Bone marrow (tissue), 2 donors: ENCODE measurements at regions not wholly inside any gene's neighbourhood (a gene's known extent, or its start where the extent isn't known, plus 50 kb on each side); places are given as distances from the start of the nearest gene placed in this dataset.

Experiments
- DNase-seq, 2 donors: peaks; one replicate each; lab custom pipeline; 2025; lab: John Stamatoyannopoulos, UW

DNA sequence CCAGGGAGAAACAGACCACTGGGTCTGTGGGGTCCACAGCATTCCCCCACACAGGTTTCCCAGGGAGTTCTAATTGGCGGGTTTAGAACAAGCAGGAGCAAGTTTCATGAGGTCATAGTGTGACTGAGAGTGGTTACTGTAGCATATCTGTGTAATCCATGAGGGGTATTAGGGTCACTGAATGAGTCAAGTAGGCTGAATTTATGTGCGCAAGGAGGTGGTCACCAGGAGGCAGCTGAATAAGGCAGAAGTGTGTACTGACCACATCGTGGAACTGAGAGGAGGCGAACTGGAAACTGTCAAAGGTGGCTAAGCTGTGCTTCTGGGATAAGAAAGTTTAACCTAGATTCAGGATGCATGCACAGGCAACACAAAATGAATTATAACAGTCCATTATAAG, 876.0 kb downstream of the METTL15 start:
- no peak for DNase-seq

DNA sequence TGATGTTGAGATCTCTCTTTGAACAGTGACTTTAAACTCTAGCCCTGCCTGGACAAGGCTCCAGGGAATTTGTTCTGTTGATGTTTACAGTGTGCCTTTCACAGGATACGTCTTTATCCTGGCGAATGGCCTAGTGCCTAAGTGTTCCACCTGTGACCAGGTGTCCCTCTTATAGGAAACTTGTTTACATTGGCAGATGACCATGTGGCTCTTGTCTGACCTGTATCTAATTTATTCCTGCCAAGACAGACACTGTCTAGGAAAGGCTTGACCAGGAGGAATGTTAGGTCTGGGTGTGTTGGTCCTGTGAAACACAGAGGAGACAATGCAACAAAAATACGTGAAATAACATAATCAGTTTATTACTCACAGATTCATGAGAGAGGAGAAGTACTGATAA, 875.6 kb downstream of the METTL15 start:
- DNase-seq, result no peak

DNA sequence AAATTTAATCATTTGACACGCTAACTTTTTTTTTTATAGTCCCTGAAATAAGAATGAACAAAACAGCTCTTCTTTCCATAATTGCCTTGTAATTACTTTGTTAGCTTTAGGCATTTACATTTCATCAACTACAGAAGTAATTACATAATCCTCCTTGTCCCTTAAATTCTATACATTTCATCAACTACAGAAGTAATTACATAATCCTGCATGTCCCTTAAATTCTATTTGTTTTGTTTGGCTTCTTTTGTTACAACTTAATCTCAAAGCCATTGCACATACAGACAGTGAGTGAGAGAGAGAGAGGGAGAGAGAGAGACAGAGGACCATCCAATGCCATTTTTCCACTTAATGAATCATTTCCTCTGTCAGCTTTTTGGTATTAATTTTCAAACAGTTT, 873.2 kb downstream of the METTL15 start:
- DNase-seq, result no peak

DNA sequence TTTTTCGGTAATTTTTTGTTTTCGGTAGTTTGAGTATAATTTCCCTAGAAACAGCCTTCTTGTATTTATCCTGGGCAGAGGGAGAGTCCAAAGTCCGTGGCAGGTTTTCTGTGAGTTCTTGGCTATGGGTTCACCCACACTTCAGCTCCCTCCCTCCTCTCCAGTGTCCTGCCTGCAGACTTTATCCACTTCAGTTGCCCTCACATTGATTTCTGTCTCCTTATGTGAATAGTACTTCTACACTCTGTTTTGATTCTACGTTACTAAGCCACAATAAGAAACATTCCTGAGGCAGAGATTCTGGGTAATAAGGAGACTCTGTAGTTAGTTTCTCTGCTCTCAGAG, 868.6 kb downstream of the METTL15 start:
- no peak for DNase-seq

DNA sequence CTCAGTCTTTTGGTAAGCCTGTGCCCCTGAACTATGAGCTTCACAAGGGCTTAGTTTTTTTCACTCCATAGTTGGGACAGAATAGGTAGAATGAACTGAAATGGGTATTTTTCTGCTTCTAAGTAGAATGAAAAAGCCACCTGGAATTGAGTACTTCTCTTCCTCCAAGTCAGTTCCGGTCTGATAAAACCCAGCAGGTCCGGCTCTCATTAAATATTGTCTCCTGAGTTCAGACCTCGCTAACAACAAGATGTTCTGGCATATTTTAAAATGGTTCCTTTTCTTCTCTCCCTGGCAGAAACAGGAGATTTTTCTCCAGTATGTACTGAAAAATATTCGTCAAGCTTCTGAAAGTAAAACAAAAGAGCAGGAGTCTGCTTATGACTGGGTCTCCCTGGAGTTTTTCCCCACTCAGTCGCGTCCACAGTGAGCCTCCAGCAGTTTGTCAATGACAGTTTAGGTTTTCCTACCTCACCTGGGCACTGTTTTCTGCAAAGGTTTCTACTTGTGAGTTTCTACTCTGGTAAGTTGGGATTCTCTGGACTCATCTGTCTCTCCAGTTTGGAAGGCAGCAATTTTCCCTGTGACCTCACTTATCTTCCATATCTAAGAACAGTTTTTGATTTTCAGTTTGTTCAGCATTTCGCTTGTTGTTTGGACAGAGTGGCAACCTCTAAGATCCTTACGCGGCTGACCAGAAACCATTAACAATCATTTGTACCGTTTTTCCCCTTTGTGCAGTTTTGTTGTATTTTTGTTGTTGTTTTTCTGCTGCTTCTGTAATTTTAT, 868.0 kb downstream of the METTL15 start:
- no peak for DNase-seq

DNA sequence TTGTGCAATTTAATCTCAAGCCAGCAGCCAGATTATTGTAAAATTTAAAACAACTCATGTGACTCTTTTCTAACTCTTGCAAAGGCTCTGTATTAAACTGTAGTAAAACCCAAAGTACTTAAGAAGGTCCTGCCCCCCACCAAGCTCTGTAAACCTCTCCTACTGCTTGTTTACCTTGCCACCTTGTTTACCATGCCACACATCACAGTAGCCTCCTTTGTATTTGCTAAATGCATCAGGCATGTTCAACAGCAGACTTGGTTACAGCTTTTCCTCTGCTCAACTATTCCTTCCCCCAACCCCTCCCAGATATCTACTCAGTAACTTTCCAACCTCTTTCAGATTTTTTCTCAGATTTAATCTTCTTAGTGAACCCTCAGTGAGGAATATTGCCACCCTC, 861.6 kb downstream of the METTL15 start:
- DNase-seq, result no peak

DNA sequence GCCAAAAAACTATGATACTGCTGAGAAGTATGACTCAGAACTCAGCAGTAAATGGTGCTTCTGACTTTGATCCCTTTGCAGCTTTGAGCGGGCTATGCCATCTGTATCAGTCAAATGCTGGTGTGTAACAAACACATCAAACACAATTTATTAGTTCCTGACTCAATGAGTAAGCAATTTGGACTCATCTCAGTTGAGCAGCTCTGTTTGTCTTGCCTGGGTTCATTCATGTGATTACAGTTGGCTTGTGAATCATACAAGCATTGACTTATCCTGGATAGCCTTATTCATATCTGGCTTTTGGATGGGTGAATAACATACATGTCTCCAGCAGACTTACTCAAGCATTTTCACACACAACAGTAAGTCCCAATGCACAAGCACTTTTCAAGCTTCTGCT, 858.8 kb downstream of the METTL15 start:
- no peak for DNase-seq

DNA sequence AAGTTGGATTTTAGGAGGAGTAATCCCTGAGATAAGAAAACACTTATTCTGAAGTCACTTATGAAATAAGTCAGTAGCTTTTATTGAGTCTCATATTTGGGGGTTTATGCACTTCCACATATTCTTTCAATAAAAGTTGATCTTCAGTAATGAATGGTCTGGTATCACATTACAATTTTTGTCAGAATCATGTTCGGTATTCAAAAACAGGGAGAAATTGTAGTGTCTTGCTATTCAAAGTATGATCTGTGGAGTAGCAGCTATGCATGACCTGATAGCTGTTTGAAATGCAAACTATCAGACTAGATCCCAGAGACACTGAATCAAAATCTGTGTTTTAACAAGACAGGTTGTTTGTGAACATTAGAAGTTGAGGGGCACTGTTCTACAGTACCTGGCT, 857.6 kb downstream of the METTL15 start:
- no peak for DNase-seq

DNA sequence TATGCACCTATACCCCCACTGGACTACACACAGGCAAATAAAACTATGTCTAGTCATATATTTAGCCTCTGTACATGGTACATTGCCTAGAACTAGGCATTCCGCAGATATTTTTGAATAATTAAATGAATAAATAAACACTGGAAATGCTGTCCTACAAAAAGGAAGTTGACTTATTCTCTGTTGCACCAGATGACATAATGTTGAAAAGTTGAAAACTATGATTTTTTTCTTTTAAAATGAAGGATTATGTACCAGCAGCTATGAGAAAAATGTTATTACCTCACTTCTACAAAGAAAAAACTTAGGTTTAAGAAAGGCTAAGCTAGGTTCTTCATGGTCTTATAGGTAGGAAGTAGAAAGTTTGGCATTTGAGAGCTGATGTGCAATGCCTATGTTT, 856.6 kb downstream of the METTL15 start:
- no peak for DNase-seq

DNA sequence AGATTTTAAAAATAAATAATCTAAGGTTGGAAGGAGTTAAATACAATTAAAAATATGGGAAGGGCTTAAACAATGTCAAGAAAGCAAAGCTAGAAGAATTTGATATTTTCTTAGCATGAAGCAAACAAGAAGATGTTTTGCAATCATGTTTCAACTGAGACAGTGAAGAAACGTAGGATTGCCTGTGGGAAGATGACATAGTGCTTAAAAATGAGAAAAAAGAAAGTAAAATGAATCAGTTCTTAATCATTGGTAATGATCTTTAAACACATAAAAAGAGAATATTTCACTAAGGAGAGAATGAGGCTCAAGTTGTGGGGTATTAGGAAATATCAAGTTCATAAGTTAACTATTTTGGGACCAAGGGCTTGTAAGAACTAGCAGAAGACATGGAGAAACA, 855.0 kb downstream of the METTL15 start:
- DNase-seq, result no peak

DNA sequence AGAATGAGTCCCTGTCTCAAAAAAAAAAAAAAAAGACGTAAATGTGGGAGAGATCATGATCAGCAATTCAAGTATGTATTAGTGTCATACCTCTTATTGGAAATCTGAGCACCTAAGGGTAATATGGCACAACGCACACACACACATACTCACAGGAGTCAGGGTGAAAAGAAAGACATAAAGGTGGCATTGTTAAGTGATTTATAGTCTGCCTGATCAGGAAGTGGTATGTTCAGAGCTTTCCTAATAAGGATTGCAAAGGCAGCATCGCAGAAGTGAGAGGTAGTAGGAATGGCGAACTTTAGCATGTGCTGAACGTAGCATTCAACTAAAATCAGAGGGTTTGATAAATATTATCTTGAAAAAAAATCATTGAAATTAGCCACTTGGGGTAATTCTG, 854.3 kb downstream of the METTL15 start:
- no peak for DNase-seq

DNA sequence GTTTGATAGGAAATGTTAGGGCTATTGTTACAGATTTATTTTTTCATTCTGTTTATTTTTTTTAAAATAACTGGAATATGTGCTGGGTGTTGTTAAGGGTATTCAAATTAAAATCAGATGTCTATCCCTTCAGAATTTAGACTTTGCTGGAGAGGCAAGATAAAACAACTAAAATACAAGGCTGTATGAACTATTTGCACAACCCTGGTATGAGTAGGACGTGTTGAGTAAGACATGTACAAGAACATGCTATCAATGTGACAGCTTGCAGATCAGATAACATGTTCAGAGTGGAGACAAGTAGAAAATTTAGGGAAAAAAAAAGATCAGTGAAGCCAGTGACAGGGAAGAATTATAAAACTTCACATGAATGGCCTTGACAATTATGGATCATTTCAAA, 853.5 kb downstream of the METTL15 start:
- no peak for DNase-seq

DNA sequence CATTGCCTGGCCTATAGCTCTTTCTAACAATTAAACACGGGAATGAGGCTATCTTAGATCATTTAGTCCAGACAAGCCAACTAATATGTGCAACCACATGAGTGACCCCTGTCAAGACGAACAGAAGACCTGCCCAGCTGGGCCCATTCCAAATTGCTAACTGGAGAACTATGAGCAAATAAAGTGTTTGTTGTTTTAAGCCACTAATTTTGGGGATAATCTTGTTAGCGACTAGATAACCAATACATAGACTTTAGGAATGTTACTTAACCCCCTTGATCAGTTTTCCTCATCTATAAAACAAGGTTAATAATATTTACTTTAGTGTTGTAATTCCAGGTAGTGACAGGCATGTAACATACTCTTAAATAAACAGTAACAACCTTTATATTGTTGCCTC, 848.3 kb downstream of the METTL15 start:
- no peak for DNase-seq

DNA sequence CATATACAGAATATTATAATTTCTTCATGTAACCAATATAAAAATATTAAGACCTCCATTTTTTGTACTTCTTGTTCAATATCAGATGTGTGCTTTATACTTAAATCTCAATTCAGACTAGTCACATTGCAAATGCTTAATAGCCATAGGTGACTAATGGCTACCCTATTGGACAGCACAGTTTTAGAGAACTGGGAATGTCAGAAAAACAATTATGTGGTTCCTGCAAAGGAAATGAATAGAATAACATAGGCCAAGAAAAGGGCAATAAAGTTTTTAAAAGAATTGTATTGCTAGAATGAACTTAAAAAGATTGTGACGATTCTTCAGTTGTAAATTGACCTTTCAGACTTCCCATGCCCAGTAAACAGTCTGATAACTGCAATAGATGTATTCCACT, 843.0 kb downstream of the METTL15 start:
- DNase-seq, result no peak

DNA sequence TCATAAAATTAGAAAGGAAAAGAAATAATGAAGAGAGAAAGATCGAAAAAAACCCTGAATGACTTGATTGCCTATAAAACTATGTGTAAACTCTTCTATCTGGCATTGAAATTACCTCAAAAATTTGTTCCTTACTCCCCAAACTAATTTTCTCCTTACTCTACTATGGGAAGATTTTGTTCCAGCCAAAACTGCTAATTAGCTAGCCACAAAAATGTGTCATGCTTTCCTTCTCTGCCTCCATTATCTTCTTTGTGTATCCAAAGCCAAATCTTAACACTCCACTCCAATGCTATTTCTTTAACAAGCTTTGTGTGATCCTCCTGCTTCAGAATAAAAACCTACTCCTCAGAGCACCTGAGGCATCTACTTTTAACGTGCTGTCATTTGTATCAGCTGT, 831.2 kb downstream of the METTL15 start:
- DNase-seq, result no peak

DNA sequence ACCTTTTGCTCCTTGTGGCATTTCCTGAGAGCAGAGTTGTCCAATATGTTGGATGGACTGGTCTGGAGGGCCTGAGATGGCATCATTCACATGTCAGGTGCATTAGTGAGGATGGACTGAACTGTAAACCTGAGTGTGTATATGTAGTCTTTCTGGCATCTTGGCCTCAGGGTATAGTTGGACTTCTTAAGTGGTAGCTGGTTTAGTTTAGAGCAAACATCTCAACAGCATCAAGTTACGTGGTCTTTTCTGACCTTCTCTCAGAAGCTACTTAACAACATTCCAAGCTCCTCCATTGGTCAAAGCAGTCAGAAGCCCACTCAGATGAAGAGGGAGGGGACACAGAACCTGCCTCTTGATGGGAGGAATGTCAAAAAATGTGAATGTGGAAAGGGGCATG, 829.9 kb downstream of the METTL15 start:
- DNase-seq, result no peak

DNA sequence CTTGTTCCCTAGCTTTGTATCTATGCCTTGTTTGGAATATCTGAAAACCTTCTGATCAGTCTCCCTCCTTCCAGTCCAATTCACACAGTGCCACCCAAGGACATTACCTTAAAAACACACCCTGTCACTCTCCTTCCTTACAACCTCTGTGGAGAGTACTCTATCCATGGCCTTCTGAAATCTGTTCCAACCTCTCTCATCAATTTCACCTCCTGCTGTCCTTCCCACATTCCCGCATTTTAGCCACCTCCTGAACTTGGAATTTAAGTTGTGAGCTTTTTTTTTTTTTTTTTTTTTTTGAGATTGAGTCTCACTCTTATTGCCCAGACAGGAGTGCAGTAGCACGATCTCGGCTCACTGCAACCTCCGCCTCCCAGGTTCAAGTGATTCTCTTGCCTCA, 824.8 kb downstream of the METTL15 start:
- DNase-seq, result no peak

DNA sequence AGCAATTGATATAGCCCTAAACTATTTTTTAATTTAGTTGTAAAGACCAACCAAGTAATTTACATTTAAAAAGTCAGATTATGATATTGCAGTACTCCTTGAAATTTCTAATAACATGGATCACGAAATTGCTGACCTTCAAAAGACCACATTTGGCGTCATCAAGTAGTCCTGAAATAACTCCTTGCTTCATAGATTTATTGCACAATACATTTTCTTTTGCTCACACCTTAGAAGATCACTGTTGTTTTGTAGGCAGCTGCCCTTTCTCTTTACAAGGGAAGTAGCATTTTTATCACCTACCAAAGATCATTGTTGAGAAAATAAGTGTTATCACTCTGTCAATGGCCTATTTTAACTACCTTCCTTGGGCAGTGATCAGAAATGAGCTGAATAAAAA, 815.8 kb downstream of the METTL15 start:
- no peak for DNase-seq

DNA sequence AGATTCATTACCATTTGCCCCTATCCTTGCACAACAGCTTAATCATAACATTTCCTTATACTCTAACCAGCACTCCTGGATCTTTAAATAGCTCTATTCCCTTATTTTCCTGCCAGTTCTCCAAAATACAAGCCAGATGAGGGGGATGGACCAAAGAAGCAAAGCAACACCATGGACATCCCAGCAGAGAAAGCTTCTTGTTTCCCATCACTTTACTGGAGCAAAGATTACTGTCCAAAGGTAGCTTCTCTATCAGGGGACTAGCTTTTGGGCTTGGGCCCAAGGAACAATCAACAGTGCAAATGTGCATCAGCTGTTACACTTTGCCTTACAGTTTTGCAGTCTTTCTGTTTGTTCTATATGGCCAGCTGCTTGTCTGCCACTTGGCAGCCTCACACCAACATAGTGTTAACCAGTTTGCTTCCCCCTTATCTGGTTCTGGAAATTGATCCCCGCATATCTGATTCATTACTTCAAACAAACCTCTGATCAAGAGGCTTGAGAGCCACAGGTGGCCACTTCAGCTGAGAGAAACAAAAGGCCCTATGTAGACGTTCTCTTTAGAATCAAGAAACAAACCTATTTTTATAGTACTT, 814.3 kb downstream of the METTL15 start:
- no peak for DNase-seq

DNA sequence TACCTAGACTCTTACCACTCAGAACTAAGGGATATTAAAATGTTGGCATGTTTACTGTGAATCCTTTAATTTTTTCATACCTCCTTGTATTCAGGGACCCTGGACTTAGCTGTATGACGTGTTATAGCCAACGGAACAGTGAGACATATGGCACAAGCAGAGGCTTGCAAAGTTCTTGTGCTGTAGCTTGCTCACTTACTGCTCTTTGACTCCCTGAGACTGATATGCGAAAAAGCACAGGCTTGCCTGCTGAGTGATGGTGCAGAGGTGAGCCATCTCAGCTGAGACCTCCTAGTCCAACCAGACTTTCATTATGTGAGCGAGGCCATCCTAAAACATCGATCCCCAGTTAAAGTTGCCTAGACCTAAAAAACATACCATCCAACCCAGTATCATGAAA, 811.0 kb downstream of the METTL15 start:
- DNase-seq, result no peak

DNA sequence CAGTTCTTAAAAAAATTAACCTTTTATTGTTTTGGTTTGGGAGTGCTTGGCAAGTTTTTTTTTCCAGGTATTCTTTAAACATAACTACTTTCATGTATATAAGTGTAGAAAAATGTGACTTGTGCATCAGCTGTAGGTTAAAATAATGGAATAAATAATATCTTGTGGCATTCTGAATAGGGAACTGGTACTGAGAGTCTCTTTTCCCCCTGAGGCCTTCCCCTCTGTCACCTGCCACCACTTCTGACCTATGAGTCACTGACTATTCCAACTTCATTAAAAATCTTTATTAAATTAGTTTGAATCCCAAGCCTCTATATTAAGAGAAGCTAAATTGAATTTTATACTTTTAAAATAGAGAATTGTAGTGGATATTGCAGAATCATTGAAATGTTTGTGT, 805.7 kb downstream of the METTL15 start:
- no peak for DNase-seq

DNA sequence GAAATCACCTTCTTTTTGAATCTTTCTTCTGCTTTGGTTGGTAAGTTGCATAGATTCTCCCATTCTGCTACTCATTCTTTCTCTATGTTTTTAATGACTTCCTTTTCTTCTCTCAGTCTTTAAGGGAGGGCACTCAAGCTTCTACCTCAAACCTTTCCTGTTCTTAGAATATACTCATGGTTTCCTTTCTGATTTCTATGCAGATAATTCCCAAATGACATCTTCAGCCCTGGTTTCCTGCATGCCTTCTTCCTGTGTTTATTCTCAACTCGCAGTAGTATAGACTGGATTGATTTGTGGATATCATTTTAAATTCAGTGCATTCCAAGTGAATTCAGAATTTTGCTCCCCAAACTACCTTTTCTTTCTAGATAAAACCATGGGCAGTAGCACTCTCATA, 803.6 kb downstream of the METTL15 start:
- no peak for DNase-seq

DNA sequence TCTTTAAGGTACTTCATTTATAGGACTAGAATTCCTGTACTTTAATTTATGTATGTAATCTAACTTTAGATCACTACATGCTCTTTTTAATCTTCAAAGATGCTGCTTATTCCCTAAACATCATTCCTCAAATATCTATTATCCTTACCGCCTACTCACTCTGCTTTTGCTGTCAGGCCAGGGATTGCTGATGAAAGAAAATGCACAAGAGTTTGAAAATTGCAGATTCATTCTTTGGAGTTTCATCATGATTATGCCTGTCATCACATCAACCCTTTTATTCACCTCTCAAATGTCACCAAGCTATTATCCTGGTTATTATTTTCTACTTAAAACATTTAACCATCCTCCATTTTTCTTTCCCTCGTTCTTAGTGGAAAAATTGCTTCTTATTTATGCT, 802.7 kb downstream of the METTL15 start:
- no peak for DNase-seq

DNA sequence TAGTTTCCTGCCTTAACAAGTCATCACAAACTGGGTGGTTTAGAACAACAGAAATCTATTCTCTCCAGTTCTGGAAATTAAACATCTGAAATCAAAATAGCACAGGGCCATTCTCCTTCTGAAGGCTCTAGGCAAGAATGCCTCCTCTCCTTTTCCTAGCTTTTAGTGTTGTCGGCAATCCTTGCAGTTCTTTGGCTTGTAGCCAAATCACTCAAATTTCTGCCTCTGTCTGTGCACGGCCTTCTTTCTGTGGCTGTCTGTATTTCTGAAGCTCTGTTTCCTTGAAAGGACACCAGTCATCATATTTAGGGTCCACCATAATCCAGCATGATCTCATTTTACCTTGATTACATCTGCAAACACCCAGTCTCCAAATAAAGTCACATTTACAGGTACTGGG, 795.5 kb downstream of the METTL15 start:
- DNase-seq, result no peak
